ENCODE measurements at regions not wholly inside any gene's neighbourhood (a gene's known extent, or its start where the extent isn't known, plus 50 kb on each side); places are given as distances from the start of the nearest gene placed in this dataset.

- DNase-seq (ENCODE audit: low spot score), result no peak
- H3K4me1 Mint-ChIP-seq (ENCODE audit: low read depth), result no peaks in the 10 kb centered on the region
- no peaks in the 10 kb centered on the region for H3K9me3 Mint-ChIP-seq
- H3K36me3 Mint-ChIP-seq (ENCODE audit: low read depth), result no peaks in the 10 kb centered on the region
- intact Hi-C loops (cut with micrococcal nuclease), result no loop called here
- H3K27ac Mint-ChIP-seq, result no peak overlapping the region
- no peak overlapping the region for H3K4me3 Mint-ChIP-seq (ENCODE audit: low read depth)
- no peaks in the 10 kb centered on the region for H3K27me3 Mint-ChIP-seq (ENCODE audit: low read depth)
Measured at GRCh38 chr12:83784298-83784890, 1097.7 kb downstream of the TMTC2 start.

DNA sequence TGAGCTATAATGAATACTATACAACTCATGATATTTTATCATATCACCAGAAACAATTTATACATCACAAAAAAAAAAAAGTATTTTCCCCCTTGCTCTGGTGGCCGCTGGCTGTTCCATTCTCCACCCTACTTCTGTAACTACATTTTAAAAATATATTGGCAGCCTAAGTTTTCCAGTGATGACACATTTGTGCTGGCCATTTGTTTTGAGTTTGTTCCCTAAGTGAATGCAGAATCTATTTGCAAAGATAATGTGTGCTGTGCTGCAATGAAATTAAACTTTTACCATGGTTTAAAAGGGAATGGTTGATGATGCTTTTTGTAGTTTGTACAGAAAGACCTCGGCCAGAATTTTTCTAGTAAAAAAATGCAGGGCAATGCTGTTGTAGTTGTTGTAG lies 1092.8 kb downstream of the TMTC2 start:
- Mint-ChIP-seq H3K27ac (no peak overlapping the region), H3K4me3 (ENCODE audit: low read depth) (no peak overlapping the region), H3K36me3 (ENCODE audit: low read depth) (no peaks in the 10 kb centered on the region), H3K27me3 (ENCODE audit: low read depth) (no peaks in the 10 kb centered on the region), H3K9me3 (peaks cover 14% of the 10 kb centered on the region), H3K4me1 (ENCODE audit: low read depth) (no peaks in the 10 kb centered on the region)
- no peak for DNase-seq (ENCODE audit: low spot score)
- intact Hi-C loops (cut with micrococcal nuclease), result no loop called here

GRCh38 chr12:83769151-83769550 lies 1082.4 kb downstream of the TMTC2 start:
- H3K4me3 Mint-ChIP-seq (ENCODE audit: low read depth), result no peak overlapping the region
- H3K36me3 Mint-ChIP-seq (ENCODE audit: low read depth), result no peaks in the 10 kb centered on the region
- intact Hi-C loops (cut with micrococcal nuclease), result no loop called here
- peaks cover 25% of the 10 kb centered on the region for H3K9me3 Mint-ChIP-seq
- no peaks in the 10 kb centered on the region for H3K27me3 Mint-ChIP-seq (ENCODE audit: low read depth)
- H3K4me1 Mint-ChIP-seq (ENCODE audit: low read depth), result no peaks in the 10 kb centered on the region
- no peak overlapping the region for H3K27ac Mint-ChIP-seq
- no peak for DNase-seq (ENCODE audit: low spot score)

DNA sequence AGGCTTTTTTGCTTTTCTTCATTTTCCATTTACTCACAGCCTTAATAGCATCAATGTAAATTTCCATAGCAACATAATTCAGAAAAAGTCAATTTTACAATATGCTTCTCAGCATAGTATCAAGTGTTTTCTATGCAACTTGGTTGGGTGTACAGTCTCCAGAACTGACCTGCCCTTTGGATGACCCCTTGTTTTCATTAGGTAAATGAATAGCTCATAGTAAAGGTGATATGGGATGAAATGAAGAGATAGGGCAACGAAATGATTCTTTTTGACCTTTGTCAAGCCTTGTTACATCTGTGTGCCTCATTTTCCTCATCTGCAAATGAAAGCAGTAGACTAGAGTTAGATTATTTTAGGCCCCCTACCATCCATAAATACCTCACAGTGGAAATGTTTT lies 1081.0 kb downstream of the TMTC2 start:
- Mint-ChIP-seq H3K9me3 (peaks cover 13% of the 10 kb centered on the region), H3K27me3 (ENCODE audit: low read depth) (no peaks in the 10 kb centered on the region), H3K27ac (no peak overlapping the region), H3K36me3 (ENCODE audit: low read depth) (no peaks in the 10 kb centered on the region), H3K4me3 (ENCODE audit: low read depth) (no peak overlapping the region), H3K4me1 (ENCODE audit: low read depth) (no peaks in the 10 kb centered on the region)
- no peak for DNase-seq (ENCODE audit: low spot score)
- intact Hi-C loops (cut with micrococcal nuclease), result no loop called here

DNA sequence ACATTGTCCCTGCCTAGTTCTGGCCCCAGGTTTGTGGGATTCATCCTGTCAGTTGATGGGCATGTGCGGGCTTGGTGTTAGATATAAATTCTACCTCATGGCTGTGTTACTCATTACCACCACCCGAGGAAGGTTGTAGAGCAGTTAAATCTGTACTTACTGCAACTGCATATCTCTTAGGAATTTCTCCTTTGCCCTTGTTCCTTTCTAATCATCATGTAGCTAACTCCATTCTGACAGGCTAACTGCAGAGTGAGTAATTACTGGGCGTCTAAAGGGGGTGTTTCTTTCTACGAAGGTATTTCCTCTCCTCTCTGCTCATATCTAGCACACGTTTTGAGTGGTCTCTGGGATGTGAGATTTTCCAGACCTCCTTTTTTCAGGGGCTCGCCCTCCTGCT lies 1076.7 kb downstream of the TMTC2 start:
- no peak for DNase-seq (ENCODE audit: low spot score)
- no peak overlapping the region for H3K4me3 Mint-ChIP-seq (ENCODE audit: low read depth)
- intact Hi-C loops (cut with micrococcal nuclease), result no loop called here
- H3K36me3 Mint-ChIP-seq (ENCODE audit: low read depth), result no peaks in the 10 kb centered on the region
- no peak overlapping the region for H3K27ac Mint-ChIP-seq
- peaks cover 4% of the 10 kb centered on the region for H3K9me3 Mint-ChIP-seq
- no peaks in the 10 kb centered on the region for H3K27me3 Mint-ChIP-seq (ENCODE audit: low read depth)
- H3K4me1 Mint-ChIP-seq (ENCODE audit: low read depth), result no peaks in the 10 kb centered on the region

- Mint-ChIP-seq H3K4me3 (ENCODE audit: low read depth) (no peak overlapping the region), H3K27ac (no peak overlapping the region), H3K27me3 (ENCODE audit: low read depth) (no peaks in the 10 kb centered on the region), H3K4me1 (ENCODE audit: low read depth) (no peaks in the 10 kb centered on the region), H3K36me3 (ENCODE audit: low read depth) (no peaks in the 10 kb centered on the region), H3K9me3 (peaks cover 4% of the 10 kb centered on the region)
- no peak for DNase-seq (ENCODE audit: low spot score)
- intact Hi-C loops (cut with micrococcal nuclease), result no loop called here
Measured at GRCh38 chr12:83759906-83760305, 1073.2 kb downstream of the TMTC2 start.

GRCh38 chr12:83758888-83759631 lies 1072.4 kb downstream of the TMTC2 start:
- Mint-ChIP-seq H3K27ac (no peak overlapping the region), H3K9me3 (peaks cover 4% of the 10 kb centered on the region), H3K27me3 (ENCODE audit: low read depth) (no peaks in the 10 kb centered on the region), H3K36me3 (ENCODE audit: low read depth) (no peaks in the 10 kb centered on the region), H3K4me3 (ENCODE audit: low read depth) (no peak overlapping the region), H3K4me1 (ENCODE audit: low read depth) (no peaks in the 10 kb centered on the region)
- DNase-seq (ENCODE audit: low spot score), result no peak
- intact Hi-C loops (cut with micrococcal nuclease), result no loop called here

- H3K9me3 Mint-ChIP-seq, result no peaks in the 10 kb centered on the region
- no peaks in the 10 kb centered on the region for H3K36me3 Mint-ChIP-seq (ENCODE audit: low read depth)
- intact Hi-C loops (cut with micrococcal nuclease), result no loop called here
- no peak for DNase-seq (ENCODE audit: low spot score)
- no peaks in the 10 kb centered on the region for H3K4me1 Mint-ChIP-seq (ENCODE audit: low read depth)
- no peak overlapping the region for H3K4me3 Mint-ChIP-seq (ENCODE audit: low read depth)
- H3K27me3 Mint-ChIP-seq (ENCODE audit: low read depth), result no peaks in the 10 kb centered on the region
- H3K27ac Mint-ChIP-seq, result no peak overlapping the region
Measured at GRCh38 chr12:83753904-83754303, 1067.2 kb downstream of the TMTC2 start.

DNA sequence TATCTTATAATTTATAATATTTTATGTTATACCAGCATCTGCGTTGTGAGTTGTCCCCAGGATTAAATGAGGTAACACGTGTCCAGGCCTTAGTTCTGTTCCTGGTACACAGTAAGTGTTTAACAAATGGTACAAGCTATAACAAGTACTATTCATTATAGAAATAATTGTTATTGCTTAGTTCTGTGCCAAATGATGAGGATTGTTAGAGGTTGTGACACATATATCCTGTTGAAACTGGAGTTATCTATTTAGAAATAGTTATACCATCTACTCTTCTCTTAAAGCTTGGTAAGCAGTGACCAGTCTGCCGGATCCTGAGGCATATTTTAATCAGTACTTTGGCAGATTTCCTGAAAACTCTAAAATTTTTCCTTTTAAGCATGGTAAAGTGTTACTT lies 1066.5 kb downstream of the TMTC2 start:
- H3K4me3 Mint-ChIP-seq (ENCODE audit: low read depth), result no peak overlapping the region
- intact Hi-C loops (cut with micrococcal nuclease), result no loop called here
- no peak for DNase-seq (ENCODE audit: low spot score)
- no peaks in the 10 kb centered on the region for H3K27me3 Mint-ChIP-seq (ENCODE audit: low read depth)
- no peaks in the 10 kb centered on the region for H3K36me3 Mint-ChIP-seq (ENCODE audit: low read depth)
- no peaks in the 10 kb centered on the region for H3K9me3 Mint-ChIP-seq
- no peaks in the 10 kb centered on the region for H3K4me1 Mint-ChIP-seq (ENCODE audit: low read depth)
- no peak overlapping the region for H3K27ac Mint-ChIP-seq

DNA sequence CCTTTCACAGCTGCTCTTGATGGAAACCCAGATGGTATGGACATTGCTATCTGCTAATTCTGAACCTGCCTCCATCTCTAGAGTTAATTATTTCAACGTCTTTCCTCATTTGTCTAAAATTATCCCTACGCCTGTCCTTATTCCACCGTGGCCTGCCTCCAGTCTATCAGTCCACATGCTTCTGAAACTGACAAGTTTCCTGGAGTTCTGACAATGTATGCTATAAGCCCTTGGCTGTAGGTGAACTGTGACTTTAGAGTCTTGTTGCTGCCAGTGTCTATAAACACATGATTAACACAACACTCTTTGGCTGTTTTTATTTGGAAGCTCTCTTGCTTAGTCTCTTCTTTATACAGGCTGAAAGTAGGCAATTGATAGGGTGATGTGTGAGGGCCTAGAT lies 1052.9 kb downstream of the TMTC2 start:
- Mint-ChIP-seq H3K27me3 (ENCODE audit: low read depth) (no peaks in the 10 kb centered on the region), H3K36me3 (ENCODE audit: low read depth) (no peaks in the 10 kb centered on the region)

GRCh38 chr12:83710851-83711250 lies 1024.1 kb downstream of the TMTC2 start:
- H3K4me1 Mint-ChIP-seq (ENCODE audit: low read depth), result no peaks in the 10 kb centered on the region
- H3K27ac Mint-ChIP-seq, result no peak overlapping the region
- H3K27me3 Mint-ChIP-seq (ENCODE audit: low read depth), result no peaks in the 10 kb centered on the region
- no peak for DNase-seq (ENCODE audit: low spot score)
- no peaks in the 10 kb centered on the region for H3K36me3 Mint-ChIP-seq (ENCODE audit: low read depth)
- no peak overlapping the region for H3K4me3 Mint-ChIP-seq (ENCODE audit: low read depth)
- peaks cover 34% of the 10 kb centered on the region for H3K9me3 Mint-ChIP-seq
- intact Hi-C loops (cut with micrococcal nuclease), result no loop called here

More for the DNA sequence above, 1052.9 kb downstream of the TMTC2 start:
- no peaks in the 10 kb centered on the region for H3K4me1 Mint-ChIP-seq (ENCODE audit: low read depth)
- no peak for DNase-seq (ENCODE audit: low spot score)
- peaks cover 18% of the 10 kb centered on the region for H3K9me3 Mint-ChIP-seq
- H3K27ac Mint-ChIP-seq, result no peak overlapping the region
- intact Hi-C loops (cut with micrococcal nuclease), result no loop called here
- H3K4me3 Mint-ChIP-seq (ENCODE audit: low read depth), result no peak overlapping the region

DNA sequence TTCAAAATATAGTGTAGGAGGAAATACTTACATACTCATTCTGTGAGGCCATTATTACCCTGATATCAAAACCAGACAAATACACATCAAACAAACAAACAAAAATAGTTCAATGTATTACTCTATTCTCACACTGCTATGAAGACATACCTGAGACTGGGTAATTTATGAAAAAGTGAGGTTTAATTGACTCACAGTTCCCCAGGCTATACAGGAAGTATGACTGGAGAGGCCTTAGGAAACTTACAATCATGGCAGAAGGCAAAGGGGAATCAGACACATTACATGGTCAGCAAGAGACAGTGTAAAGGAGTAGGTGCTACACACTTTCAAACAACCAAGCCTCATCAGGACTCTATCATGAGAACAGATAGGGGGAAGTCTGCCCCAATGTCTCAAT lies 1023.2 kb downstream of the TMTC2 start:
- intact Hi-C loops (cut with micrococcal nuclease), result no loop called here
- H3K27ac Mint-ChIP-seq, result no peak overlapping the region
- no peak for DNase-seq (ENCODE audit: low spot score)
- H3K4me1 Mint-ChIP-seq (ENCODE audit: low read depth), result no peaks in the 10 kb centered on the region
- no peaks in the 10 kb centered on the region for H3K27me3 Mint-ChIP-seq (ENCODE audit: low read depth)
- H3K36me3 Mint-ChIP-seq (ENCODE audit: low read depth), result no peaks in the 10 kb centered on the region
- H3K4me3 Mint-ChIP-seq (ENCODE audit: low read depth), result no peak overlapping the region
- H3K9me3 Mint-ChIP-seq, result peaks cover 29% of the 10 kb centered on the region

- Mint-ChIP-seq H3K4me1 (ENCODE audit: low read depth) (no peaks in the 10 kb centered on the region), H3K9me3 (peaks cover 14% of the 10 kb centered on the region), H3K4me3 (ENCODE audit: low read depth) (no peak overlapping the region), H3K27me3 (ENCODE audit: low read depth) (no peaks in the 10 kb centered on the region), H3K27ac (no peak overlapping the region), H3K36me3 (ENCODE audit: low read depth) (no peaks in the 10 kb centered on the region)
- intact Hi-C loops (cut with micrococcal nuclease), result no loop called here
- DNase-seq (ENCODE audit: low spot score), result no peak
Measured at GRCh38 chr12:83700838-83701237, 1014.1 kb downstream of the TMTC2 start.

All from activated T-helper 2 cell treated with anti-CD3 and anti-CD28 coated beads, Interferon-gamma antibody, Interleukin-2, Interleukin-4, amounts not matched to agents 10 μg/mL and 5 μg/mL and 100 μg/mL, durations not matched to agents 14 hours and 24 hours and 36 hours (primary cell).